SU-DHL-6 (cell line): ENCODE measurements at regions not wholly inside any gene's neighbourhood (a gene's known extent, or its start where the extent isn't known, plus 50 kb on each side); places are given as distances from the start of the nearest gene placed in this dataset.

Experiments
- H2AFZ ChIP-seq: fragments of 200-600 bp; sonication (generic); 2 replicates; pipeline ENCODE4 v1.6.1; 2014; ENCODE audit warnings: low read depth, mild to moderate bottlenecking, moderate library complexity, mixed read lengths, antibody characterized with exemption, low read length; ENCODE audit not compliant: severe bottlenecking
- H3F3A ChIP-seq: fragments of 200-600 bp; shearing (Covaris generic); 2 replicates; pipeline ENCODE4 v1.6.0; 2016; ENCODE audit warnings: antibody characterized with exemption, mild to moderate bottlenecking; ENCODE audit not compliant: insufficient read depth
- H3K27ac ChIP-seq: fragments of 200-600 bp; sonication (generic); 2 replicates; pipeline ENCODE4 v1.5.1; 2016; ENCODE audit warnings: low read depth, mild to moderate bottlenecking, low read length, moderate library complexity, mixed read lengths
- H3K27me3 ChIP-seq: fragments of 200-600 bp; sonication (generic), shearing (Covaris generic); 2 replicates; pipeline ENCODE4 v1.6.0; 2014; ENCODE audit warnings: mild to moderate bottlenecking, low read length
- H3K36me3 ChIP-seq: fragments of 200-600 bp; sonication (generic); 2 replicates; pipeline ENCODE4 v1.6.1; 2014; ENCODE audit warnings: mild to moderate bottlenecking, low read length, mixed read lengths
- H3K4me2 ChIP-seq: fragments of 300-600, 200-600 bp; shearing (Covaris generic), sonication (generic); 2 replicates; pipeline ENCODE4 v1.6.0; 2014; ENCODE audit warnings: low read length, low read depth, mild to moderate bottlenecking; ENCODE audit not compliant: poor library complexity, severe bottlenecking
- H3K4me3 ChIP-seq: fragments of 200-600 bp; sonication (generic); 2 replicates; pipeline ENCODE4 v1.5.1; 2014; ENCODE audit warnings: antibody characterized with exemption, low read length, mild to moderate bottlenecking, mixed read lengths; ENCODE audit not compliant: insufficient read depth, poor library complexity, severe bottlenecking
- H3K79me2 ChIP-seq: fragments of 200-600 bp; sonication (generic); 2 replicates; pipeline ENCODE4 v1.6.1; 2014; ENCODE audit warnings: mild to moderate bottlenecking, low read length, moderate library complexity; ENCODE audit not compliant: insufficient read depth
- H3K9ac ChIP-seq: fragments of 200-600 bp; sonication (generic); 2 replicates; pipeline ENCODE4 v1.7.0; 2014; ENCODE audit warnings: mild to moderate bottlenecking, low read length
- H3K9me2 ChIP-seq: fragments of 200-600 bp; sonication (generic); replicated peaks from 2 replicates; pipeline ENCODE4 v1.6.1; 2014; ENCODE audit warnings: low read length; ENCODE audit not compliant: insufficient read depth
- H3K9me3 ChIP-seq: fragments of 200-600 bp; sonication (generic); 2 replicates; pipeline ENCODE4 v1.6.1; 2014; ENCODE audit warnings: low read length, mixed read lengths; ENCODE audit not compliant: insufficient read depth
- H4K20me1 ChIP-seq: fragments of 200-600 bp; sonication (generic); 2 replicates; pipeline ENCODE4 v1.6.1; 2014; ENCODE audit warnings: low read depth, mild to moderate bottlenecking, antibody characterized with exemption, low read length, moderate library complexity, mixed read lengths
- CTCF ChIP-seq: fragments of 200-600 bp; sonication (generic); IDR thresholded peaks from one replicate; pipeline ENCODE4 v1.5.1; 2017; ENCODE audit warnings: antibody characterized with exemption, mild to moderate bottlenecking, low read length, moderate library complexity; ENCODE audit not compliant: insufficient read depth, poor library complexity, severe bottlenecking
- EZH2phosphoT487 ChIP-seq: fragments of 200-600 bp; sonication (generic), shearing (Covaris generic); conservative IDR thresholded peaks from 2 replicates; pipeline ENCODE4 v1.6.1; 2018; ENCODE audit warnings: mild to moderate bottlenecking, antibody characterized with exemption, low read length, moderate library complexity, mixed read lengths

DNA sequence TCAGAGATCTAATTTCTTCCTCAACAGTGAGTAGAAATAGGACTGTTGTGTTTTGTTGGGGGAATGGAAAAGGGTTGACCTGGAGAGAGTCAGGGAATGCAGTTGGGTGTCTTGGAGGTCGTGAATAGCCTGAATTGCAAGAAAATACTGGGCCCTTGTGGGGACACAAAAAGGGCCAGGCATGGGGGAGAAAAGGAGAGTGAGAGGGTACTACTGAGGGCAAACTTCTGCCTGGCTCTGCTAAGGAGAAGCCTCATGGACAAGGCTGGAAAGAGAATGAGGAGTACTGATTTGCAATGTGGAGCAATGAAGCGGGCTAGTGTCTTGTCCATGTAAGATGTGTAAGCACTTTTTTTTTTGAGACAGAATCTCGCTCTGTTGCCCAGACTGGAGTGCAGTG lies 96.2 kb upstream of the IRF2BP2 start:
- no peak overlapping the region for H3K4me3 ChIP-seq
- no peaks in the 10 kb centered on the region for H3K27me3 ChIP-seq
- H4K20me1 ChIP-seq: no peaks in the 10 kb centered on the region
- H3K36me3 ChIP-seq: no peaks in the 10 kb centered on the region
- no peak overlapping the region for H3K27ac ChIP-seq
- no peaks in the 10 kb centered on the region for H3K9me2 ChIP-seq
- H3F3A ChIP-seq: no peaks in the 10 kb centered on the region
- no peaks in the 10 kb centered on the region for H3K79me2 ChIP-seq
- no peak overlapping the region for H3K9ac ChIP-seq
- no peaks in the 10 kb centered on the region for H3K9me3 ChIP-seq
- TF ChIP-seq CTCF (no peak), EZH2phosphoT487 (no peak)
- H2AFZ ChIP-seq: no peak overlapping the region
- no peak overlapping the region for H3K4me2 ChIP-seq

DNA sequence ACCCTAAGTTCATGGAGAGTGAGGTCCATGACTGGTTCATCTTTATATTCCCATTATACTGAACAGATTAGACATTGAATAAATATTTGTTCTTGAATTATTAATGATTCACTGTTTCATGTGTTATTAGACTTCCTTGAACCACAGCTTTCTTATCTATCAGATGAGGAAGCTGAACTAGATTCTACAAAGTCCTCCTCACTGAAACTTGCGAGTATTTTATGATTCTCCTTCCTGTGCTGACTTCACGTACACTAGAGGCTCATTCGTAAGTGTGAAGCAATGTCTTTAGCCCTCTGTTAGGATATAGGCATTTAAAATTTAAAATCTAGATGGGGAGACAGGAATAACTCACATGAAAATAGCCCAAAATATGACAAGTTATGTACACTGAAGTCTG lies 95.6 kb upstream of the IRF2BP2 start:
- H3F3A ChIP-seq: no peaks in the 10 kb centered on the region
- no peaks in the 10 kb centered on the region for H3K27me3 ChIP-seq
- no peaks in the 10 kb centered on the region for H4K20me1 ChIP-seq
- H3K9me2 ChIP-seq: no peaks in the 10 kb centered on the region
- no peak overlapping the region for H3K4me3 ChIP-seq
- H3K9ac ChIP-seq: no peak overlapping the region
- H2AFZ ChIP-seq: no peak overlapping the region
- no peaks in the 10 kb centered on the region for H3K36me3 ChIP-seq
- no peak overlapping the region for H3K27ac ChIP-seq
- no peaks in the 10 kb centered on the region for H3K9me3 ChIP-seq
- TF ChIP-seq EZH2phosphoT487: no peak
- no peak for TF ChIP-seq CTCF
- H3K4me2 ChIP-seq: no peak overlapping the region
- no peaks in the 10 kb centered on the region for H3K79me2 ChIP-seq

DNA sequence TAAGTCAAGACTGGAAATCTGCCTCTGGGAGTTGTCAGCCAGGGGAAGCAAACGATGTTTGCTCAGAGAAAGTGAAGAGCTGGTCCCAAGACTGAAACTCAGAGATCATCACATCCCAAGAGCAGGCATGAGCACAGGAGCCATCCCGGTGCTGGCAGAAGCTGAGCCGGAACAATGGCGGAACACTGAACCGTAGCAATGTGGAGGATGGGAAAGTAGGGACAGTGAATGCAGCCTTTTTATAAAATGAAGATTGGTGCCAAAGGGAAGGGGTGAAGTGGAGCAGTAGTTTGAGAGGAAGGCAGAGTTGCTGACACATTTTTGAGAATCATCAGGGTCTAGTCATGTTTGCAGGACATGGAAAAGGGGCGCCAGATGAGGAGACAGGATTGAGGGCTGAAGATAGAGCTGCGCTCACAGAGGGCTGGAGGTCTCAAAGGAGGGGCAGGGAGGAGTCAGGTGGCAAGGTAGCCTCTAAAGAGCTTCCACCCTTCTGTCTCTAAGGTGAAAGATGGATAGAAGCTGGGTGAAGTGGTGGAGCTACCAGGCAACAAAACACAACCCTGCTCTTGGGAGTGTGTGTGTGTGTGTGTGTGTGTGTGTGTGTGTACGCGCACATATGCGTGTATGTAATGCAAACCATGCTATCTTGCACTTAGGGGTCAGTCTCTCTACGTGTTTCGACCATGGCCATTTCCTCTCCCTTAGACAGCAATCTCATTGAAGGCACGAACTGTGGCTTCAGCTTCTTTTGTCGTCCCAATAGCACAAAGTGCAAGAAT lies 94.3 kb upstream of the IRF2BP2 start:
- Histone ChIP-seq H3K9me2 (no peaks in the 10 kb centered on the region), H3K9me3 (no peaks in the 10 kb centered on the region), H4K20me1 (no peaks in the 10 kb centered on the region), H3F3A (no peaks in the 10 kb centered on the region), H3K9ac (no peak overlapping the region), H3K79me2 (no peaks in the 10 kb centered on the region), H3K4me2 (no peak overlapping the region), H3K27ac (no peak overlapping the region), H3K27me3 (no peaks in the 10 kb centered on the region), H2AFZ (no peak overlapping the region), H3K4me3 (no peak overlapping the region), H3K36me3 (no peaks in the 10 kb centered on the region)
- TF ChIP-seq EZH2phosphoT487 (no peak), CTCF (no peak)
